ENCODE measurements at regions not wholly inside any gene's neighbourhood (a gene's known extent, or its start where the extent isn't known, plus 50 kb on each side); places are given as distances from the start of the nearest gene placed in this dataset.

- Mint-ChIP-seq H3K4me3 (no peak overlapping the region), H3K36me3 (ENCODE audit: low read depth) (no peaks in the 10 kb centered on the region), H3K4me1 (ENCODE audit: low read depth) (no peaks in the 10 kb centered on the region), H3K27me3 (ENCODE audit: insufficient read depth) (peaks cover 51% of the 10 kb centered on the region), H3K27ac (no peak overlapping the region), H3K9me3 (no peaks in the 10 kb centered on the region)
- no peak for TF ChIP-seq CTCF (IDR thresholded peaks at IDR 0.05)
- no peak for DNase-seq
These were observed 146.8 kb upstream of the SYT13 start for GRCh38 chr11:45432910-45433309.

GRCh38 chr11:45432100-45432499 lies 146.0 kb upstream of the SYT13 start:
- no peak for TF ChIP-seq CTCF (IDR thresholded peaks at IDR 0.05)
- DNase-seq = no peak
- no peaks in the 10 kb centered on the region for H3K36me3 Mint-ChIP-seq (ENCODE audit: low read depth)
- no peaks in the 10 kb centered on the region for H3K4me1 Mint-ChIP-seq (ENCODE audit: low read depth)
- no peaks in the 10 kb centered on the region for H3K9me3 Mint-ChIP-seq
- no peak overlapping the region for H3K27ac Mint-ChIP-seq
- peaks cover 55% of the 10 kb centered on the region for H3K27me3 Mint-ChIP-seq (ENCODE audit: insufficient read depth)
- no peak overlapping the region for H3K4me3 Mint-ChIP-seq

- DNase-seq = no peak
- H3K27me3 Mint-ChIP-seq (ENCODE audit: insufficient read depth) = peaks cover 59% of the 10 kb centered on the region
These were observed 145.2 kb upstream of the SYT13 start for GRCh38 chr11:45431046-45432018.

GRCh38 chr11:45430361-45430760 lies 144.2 kb upstream of the SYT13 start:
- no peak for DNase-seq
- Mint-ChIP-seq H3K36me3 (ENCODE audit: low read depth) (no peaks in the 10 kb centered on the region), H3K9me3 (no peaks in the 10 kb centered on the region), H3K4me1 (ENCODE audit: low read depth) (no peaks in the 10 kb centered on the region), H3K4me3 (no peak overlapping the region), H3K27ac (no peak overlapping the region), H3K27me3 (ENCODE audit: insufficient read depth) (peaks cover 60% of the 10 kb centered on the region)
- no peak for TF ChIP-seq CTCF (IDR thresholded peaks at IDR 0.05)

More at GRCh38 chr11:45431046-45432018, 145.2 kb upstream of the SYT13 start:
- Mint-ChIP-seq H3K36me3 (ENCODE audit: low read depth) (no peaks in the 10 kb centered on the region), H3K4me1 (ENCODE audit: low read depth) (no peaks in the 10 kb centered on the region), H3K27ac (no peak overlapping the region), H3K9me3 (no peaks in the 10 kb centered on the region), H3K4me3 (no peak overlapping the region)
- no peak for TF ChIP-seq CTCF (IDR thresholded peaks at IDR 0.05)

GRCh38 chr11:45429719-45430118 lies 143.6 kb upstream of the SYT13 start:
- H3K36me3 Mint-ChIP-seq (ENCODE audit: low read depth) = no peaks in the 10 kb centered on the region

More at GRCh38 chr11:45429719-45430118, 143.6 kb upstream of the SYT13 start:
- no peak for DNase-seq
- H3K4me3 Mint-ChIP-seq = no peak overlapping the region
- no peaks in the 10 kb centered on the region for H3K9me3 Mint-ChIP-seq
- H3K4me1 Mint-ChIP-seq (ENCODE audit: low read depth) = no peaks in the 10 kb centered on the region
- no peak for TF ChIP-seq CTCF (IDR thresholded peaks at IDR 0.05)
- peaks cover 59% of the 10 kb centered on the region for H3K27me3 Mint-ChIP-seq (ENCODE audit: insufficient read depth)
- no peak overlapping the region for H3K27ac Mint-ChIP-seq

Measured in HFFc6 (cell line).